HUES6 (cell line): ENCODE measurements at regions not wholly inside any gene's neighbourhood (a gene's known extent, or its start where the extent isn't known, plus 50 kb on each side); places are given as distances from the start of the nearest gene placed in this dataset.

Source experiments
- H3K27ac ChIP-seq: 2 replicates; pipeline ENCODE4 v1.7.0; 2013; ENCODE audit warnings: low read depth, mild to moderate bottlenecking, low read length, inconsistent platforms
- H3K27me3 ChIP-seq: 2 replicates; pipeline ENCODE4 v1.6.1; 2013; ENCODE audit warnings: low read length; ENCODE audit not compliant: control insufficient read depth, insufficient read depth
- H3K36me3 ChIP-seq: 2 replicates; pipeline ENCODE4 v1.6.1; 2013; ENCODE audit warnings: low read length; ENCODE audit not compliant: control insufficient read depth, insufficient read depth
- H3K4me1 ChIP-seq: 2 replicates; pipeline ENCODE4 v1.6.1; 2013; ENCODE audit warnings: low read length; ENCODE audit not compliant: control insufficient read depth, insufficient read depth
- H3K4me3 ChIP-seq: 2 replicates; pipeline ENCODE4 v1.5.1; 2013; ENCODE audit warnings: low read depth, low read length
- H3K9ac ChIP-seq: one replicate; pipeline ENCODE4 v1.6.1; 2013; ENCODE audit warnings: mild to moderate bottlenecking, low read length
- H3K9me3 ChIP-seq: 2 replicates; pipeline ENCODE4 v1.6.1; 2013; ENCODE audit warnings: low read depth, low read length; ENCODE audit not compliant: control insufficient read depth, insufficient read depth

GRCh38 chr2:18425210-18425703 is 135.2 kb downstream of the RDH14 start:
- H3K4me1 ChIP-seq, result no peaks in the 10 kb centered on the region
- no peak overlapping the region for H3K27ac ChIP-seq
- no peaks in the 10 kb centered on the region for H3K27me3 ChIP-seq
- H3K9me3 ChIP-seq, result no peaks in the 10 kb centered on the region
- H3K4me3 ChIP-seq, result no peak overlapping the region
- H3K9ac ChIP-seq, result no peak overlapping the region
- H3K36me3 ChIP-seq, result no peaks in the 10 kb centered on the region

GRCh38 chr2:18423636-18424035 is 136.8 kb downstream of the RDH14 start:
- no peaks in the 10 kb centered on the region for H3K4me1 ChIP-seq
- no peak overlapping the region for H3K9ac ChIP-seq
- H3K27ac ChIP-seq, result no peak overlapping the region
- H3K36me3 ChIP-seq, result no peaks in the 10 kb centered on the region
- H3K27me3 ChIP-seq, result no peaks in the 10 kb centered on the region
- no peak overlapping the region for H3K4me3 ChIP-seq
- no peaks in the 10 kb centered on the region for H3K9me3 ChIP-seq

DNA sequence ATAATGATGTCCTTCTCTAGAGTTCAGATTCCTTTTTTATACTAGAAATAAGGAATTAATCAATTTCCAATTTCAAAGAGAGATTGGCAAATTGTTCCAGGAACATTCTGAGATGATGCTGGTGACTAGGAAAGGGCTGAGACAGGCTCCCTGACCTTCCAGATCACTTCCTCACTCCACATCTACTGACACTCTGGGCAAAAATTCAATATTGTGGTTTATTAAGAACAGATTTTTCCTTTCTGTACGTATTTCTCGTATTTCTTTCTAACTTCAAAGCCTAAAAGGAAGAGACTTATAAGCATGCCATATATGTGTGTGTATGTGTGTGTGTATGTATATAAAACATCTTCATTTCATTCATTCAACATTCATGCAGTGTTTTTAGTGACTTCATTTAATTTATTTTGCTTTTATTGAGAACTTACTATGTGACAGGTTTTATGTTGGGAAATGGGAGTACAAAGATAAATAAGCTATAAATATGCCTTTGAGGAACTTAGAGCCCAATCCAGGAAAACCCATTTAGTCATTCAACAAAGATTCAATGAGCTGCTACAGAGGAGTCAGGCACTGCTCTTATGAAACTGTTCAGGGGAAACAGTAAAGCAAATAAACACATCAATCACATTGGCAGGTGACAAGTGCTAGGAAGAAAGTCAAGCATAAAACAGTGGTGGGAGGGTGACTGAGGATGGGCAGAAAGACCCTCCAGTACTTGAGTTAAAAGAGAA is 137.9 kb downstream of the RDH14 start:
- Histone ChIP-seq H3K9ac (no peak overlapping the region), H3K36me3 (no peaks in the 10 kb centered on the region), H3K4me1 (no peaks in the 10 kb centered on the region), H3K27ac (no peak overlapping the region), H3K4me3 (no peak overlapping the region), H3K9me3 (no peaks in the 10 kb centered on the region), H3K27me3 (no peaks in the 10 kb centered on the region)

GRCh38 chr2:18413676-18414396 is 146.6 kb downstream of the RDH14 start:
- Histone ChIP-seq H3K4me1 (peaks cover 8% of the 10 kb centered on the region; the same call in 1 of the 2 replicates), H3K4me3 (no peak overlapping the region), H3K36me3 (no peaks in the 10 kb centered on the region), H3K27me3 (no peaks in the 10 kb centered on the region), H3K27ac (no peak overlapping the region), H3K9me3 (no peaks in the 10 kb centered on the region), H3K9ac (no peak overlapping the region)

- Histone ChIP-seq H3K27me3 (no peaks in the 10 kb centered on the region), H3K9me3 (no peaks in the 10 kb centered on the region), H3K36me3 (no peaks in the 10 kb centered on the region), H3K4me3 (no peak overlapping the region), H3K27ac (no peak overlapping the region), H3K4me1 (peaks cover 8% of the 10 kb centered on the region; the same call in 1 of the 2 replicates), H3K9ac (no peak overlapping the region)
Measured at GRCh38 chr2:18412980-18413675, 147.3 kb downstream of the RDH14 start.

DNA sequence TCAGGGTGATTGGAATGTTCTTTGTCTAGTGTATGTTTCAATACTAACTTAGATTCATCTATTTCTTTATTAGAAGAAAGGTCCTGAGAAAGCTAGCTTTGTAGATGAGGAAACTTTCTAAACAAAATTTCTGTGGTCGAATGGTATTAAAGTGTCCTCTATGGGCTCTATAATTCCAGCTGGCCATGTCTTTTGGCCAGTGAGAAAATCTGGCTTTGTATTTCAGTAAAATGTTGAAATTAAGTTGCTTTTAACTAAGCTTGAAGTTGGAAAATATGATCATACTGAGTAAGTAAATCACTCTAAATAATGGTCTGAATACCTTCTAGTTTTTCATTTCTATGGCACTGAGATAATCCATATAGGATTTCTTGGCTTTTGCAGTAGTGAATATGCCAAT is 148.8 kb downstream of the RDH14 start:
- H3K27me3 ChIP-seq, result no peaks in the 10 kb centered on the region
- H3K36me3 ChIP-seq, result no peaks in the 10 kb centered on the region
- no peak overlapping the region for H3K27ac ChIP-seq
- no peak overlapping the region for H3K4me3 ChIP-seq
- H3K4me1 ChIP-seq, result peaks cover 8% of the 10 kb centered on the region; the same call in 1 of the 2 replicates
- no peak overlapping the region for H3K9ac ChIP-seq
- H3K9me3 ChIP-seq, result no peaks in the 10 kb centered on the region

GRCh38 chr2:18410543-18410942 is 149.9 kb downstream of the RDH14 start:
- Histone ChIP-seq H3K27me3 (no peaks in the 10 kb centered on the region), H3K36me3 (no peaks in the 10 kb centered on the region), H3K27ac (no peak overlapping the region), H3K9me3 (no peaks in the 10 kb centered on the region), H3K4me1 (peaks cover 8% of the 10 kb centered on the region; the same call in 1 of the 2 replicates), H3K9ac (no peak overlapping the region), H3K4me3 (no peak overlapping the region)

DNA sequence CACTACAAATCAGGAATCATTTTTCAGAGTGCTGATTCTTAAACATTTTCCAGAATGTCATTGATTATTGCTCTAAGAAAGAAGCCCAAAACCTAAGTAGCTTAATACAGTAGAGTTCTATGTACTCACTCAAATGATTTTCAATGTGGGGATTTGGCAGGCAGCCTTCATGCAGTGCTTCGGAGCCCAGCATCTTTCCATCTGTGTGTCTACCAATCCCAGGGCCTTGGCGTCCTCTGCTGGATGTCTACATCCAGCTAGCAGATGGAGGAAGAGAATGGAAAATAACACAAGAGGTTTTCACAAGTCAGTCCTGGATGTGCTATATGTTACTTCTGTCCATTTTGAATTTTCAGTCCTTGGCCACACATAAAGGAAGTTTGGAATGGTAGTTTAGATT is 151.8 kb downstream of the RDH14 start:
- Histone ChIP-seq H3K9ac (no peak overlapping the region), H3K9me3 (no peaks in the 10 kb centered on the region), H3K36me3 (no peaks in the 10 kb centered on the region), H3K27ac (no peak overlapping the region), H3K27me3 (no peaks in the 10 kb centered on the region), H3K4me1 (peaks cover 4% of the 10 kb centered on the region; the same call in 1 of the 2 replicates), H3K4me3 (no peak overlapping the region)

GRCh38 chr2:18406219-18406618 is 154.2 kb downstream of the RDH14 start:
- H3K4me1 ChIP-seq, result no peaks in the 10 kb centered on the region
- no peaks in the 10 kb centered on the region for H3K27me3 ChIP-seq
- H3K4me3 ChIP-seq, result no peak overlapping the region
- H3K9me3 ChIP-seq, result no peaks in the 10 kb centered on the region
- H3K27ac ChIP-seq, result no peak overlapping the region
- H3K9ac ChIP-seq, result no peak overlapping the region
- no peaks in the 10 kb centered on the region for H3K36me3 ChIP-seq

- no peaks in the 10 kb centered on the region for H3K27me3 ChIP-seq
- no peaks in the 10 kb centered on the region for H3K9me3 ChIP-seq
- no peak overlapping the region for H3K9ac ChIP-seq
- H3K4me3 ChIP-seq, result no peak overlapping the region
- H3K36me3 ChIP-seq, result no peaks in the 10 kb centered on the region
- no peaks in the 10 kb centered on the region for H3K4me1 ChIP-seq
- H3K27ac ChIP-seq, result no peak overlapping the region
Measured at GRCh38 chr2:18404708-18405107, 155.7 kb downstream of the RDH14 start.
